Endothelial cell of umbilical vein (primary cell): ENCODE measurements at regions not wholly inside any gene's neighbourhood (a gene's known extent, or its start where the extent isn't known, plus 50 kb on each side); places are given as distances from the start of the nearest gene placed in this dataset.

Source experiments
- BruUV-seq: library from RNA; stranded (reverse); fragments of 400-500 nt; replicated peaks from 2 replicates; lab custom pipeline; 2021; lab: Mats Ljungman, UMichigan
- CTCF ChIA-PET: fragments of 300-600, 350-600 bp; sonication (Branson Sonifier 250); formaldehyde crosslinking; loops from one replicate; lab custom pipeline; 2021; ENCODE audit warnings: antibody characterized with exemption, inconsistent platforms; lab: Charles Lee
- POLR2A ChIA-PET: fragments of 300-600, 350-600 bp; sonication (Branson Sonifier 250); formaldehyde crosslinking; loops from one replicate; lab custom pipeline; 2021; ENCODE audit warnings: antibody characterized with exemption, inconsistent platforms; lab: Charles Lee
- DNase-seq: peaks from one replicate; pipeline ENCODE4 v3.0.0-alpha.2; 2011; ENCODE audit warnings: low read depth, low spot score
- FAIRE-seq: peaks from 2 replicates; lab custom pipeline; 2011; peaks lifted over from hg19 to GRCh38; lab: Jason Lieb, UNC
- H2AFZ ChIP-seq: 2 replicates; pipeline ENCODE4 v1.6.0; 2012; ENCODE audit warnings: low read depth, low read length, control low read depth, inconsistent platforms
- H3K27ac ChIP-seq: 2 replicates; pipeline ENCODE4 v1.5.1; 2011; ENCODE audit warnings: low read depth, mild to moderate bottlenecking, control low read depth, low read length, moderate library complexity; ENCODE audit not compliant: insufficient read depth
- H3K27me3 ChIP-seq, 2 experiments: 2 replicates each; pipeline versions ENCODE4 v1.6.0 to v1.6.1; 2011; ENCODE audit warnings: low read length in 2 of 2, mixed read lengths in 1 of 2; ENCODE audit not compliant: control insufficient read depth in 2 of 2, insufficient read depth in 2 of 2
- H3K36me3 ChIP-seq, 2 experiments: 2 replicates in 1 of 2; 3 replicates in 1 of 2; pipeline ENCODE4 v1.5.1; 2011; ENCODE audit warnings: low read length in 2 of 2, mild to moderate bottlenecking in 1 of 2, moderate library complexity in 1 of 2; ENCODE audit not compliant: control insufficient read depth in 2 of 2, insufficient read depth in 2 of 2; ENCODE audit errors: extremely low read depth in 1 of 2
- H3K4me1 ChIP-seq: 3 replicates; pipeline ENCODE4 v1.5.1; 2011; ENCODE audit warnings: mild to moderate bottlenecking, low read length; ENCODE audit not compliant: control insufficient read depth, insufficient read depth; ENCODE audit errors: extremely low read depth
- H3K4me2 ChIP-seq: 2 replicates; pipeline ENCODE4 v1.6.1; 2011; ENCODE audit warnings: low read length, control low read depth, mixed read lengths; ENCODE audit not compliant: insufficient read depth
- H3K4me3 ChIP-seq, 3 experiments: fragments of 200-600 bp in 1 of 3; sonication (generic), shearing (Covaris generic) in 1 of 3; replicated peaks in 1 of 3; 2 replicates each; pipeline ENCODE4 v1.5.1; 2011 to 2016; ENCODE audit warnings: control low read depth in 3 of 3, low read length in 3 of 3, mild to moderate bottlenecking in 2 of 3, inconsistent platforms in 1 of 3, low read depth in 1 of 3, moderate library complexity in 1 of 3; ENCODE audit not compliant: insufficient read depth in 1 of 3
- H3K79me2 ChIP-seq: 2 replicates; pipeline ENCODE4 v1.6.0; 2012; ENCODE audit warnings: low read length, inconsistent platforms; ENCODE audit not compliant: control insufficient read depth, insufficient read depth
- H3K9ac ChIP-seq: replicated peaks from 2 replicates; pipeline ENCODE3; 2011; ENCODE audit warnings: low read length, control low read depth; ENCODE audit not compliant: insufficient read depth; ENCODE audit errors: extremely low read depth
- H3K9me1 ChIP-seq: replicated peaks from 3 replicates; pipeline ENCODE4 v1.6.0; 2011; ENCODE audit warnings: mild to moderate bottlenecking, low read length; ENCODE audit not compliant: control insufficient read depth, insufficient read depth; ENCODE audit errors: extremely low read depth
- H3K9me3 ChIP-seq: replicated peaks from 2 replicates; pipeline ENCODE4 v1.5.1; 2012; ENCODE audit warnings: low read length, inconsistent platforms; ENCODE audit not compliant: control insufficient read depth, insufficient read depth
- H4K20me1 ChIP-seq: replicated peaks from 2 replicates; pipeline ENCODE3; 2011; ENCODE audit warnings: mild to moderate bottlenecking, low read length; ENCODE audit not compliant: control insufficient read depth, insufficient read depth; ENCODE audit errors: extremely low read depth
- CTCF ChIP-seq, 2 donors: IDR thresholded peaks; 1 replicate in 1 of 2; 2 replicates in 1 of 2; pipeline ENCODE4 v1.5.1; 2011; ENCODE audit warnings: low read length in 2 of 2, mild to moderate bottlenecking in 2 of 2, moderate library complexity in 2 of 2, control low read depth in 1 of 2, inconsistent platforms in 1 of 2, low read depth in 1 of 2; ENCODE audit not compliant: insufficient read depth in 1 of 2; ENCODE audit errors: extremely low read depth in 1 of 2
- EZH2 ChIP-seq: IDR thresholded peaks from 2 replicates; pipeline ENCODE4 v1.6.1; 2012; ENCODE audit warnings: borderline replicate concordance, low read depth, mild to moderate bottlenecking, moderate library complexity, low read length, inconsistent platforms; ENCODE audit not compliant: severe bottlenecking
- FOS ChIP-seq: IDR thresholded peaks from 2 replicates; pipeline ENCODE4 v1.6.1; 2011; ENCODE audit warnings: mild to moderate bottlenecking, low read length, moderate library complexity, borderline replicate concordance; ENCODE audit not compliant: insufficient read depth
- GATA2 ChIP-seq: IDR thresholded peaks from 2 replicates; pipeline ENCODE4 v1.7.0; 2011; ENCODE audit warnings: low read depth, mild to moderate bottlenecking, moderate library complexity, mixed read lengths, low read length; ENCODE audit not compliant: insufficient read length, insufficient read depth
- JUN ChIP-seq: IDR thresholded peaks from 2 replicates; pipeline ENCODE4 v1.6.1; 2011; ENCODE audit warnings: borderline replicate concordance, low read depth; ENCODE audit not compliant: insufficient read length, insufficient read depth
- MYC ChIP-seq: IDR thresholded peaks from one replicate; pipeline ENCODE4 v1.6.1; 2011; ENCODE audit warnings: mild to moderate bottlenecking, low read depth, low read length
- POLR2A ChIP-seq: IDR thresholded peaks from 2 replicates; pipeline ENCODE4 v1.6.1; 2012; ENCODE audit warnings: low read depth, mild to moderate bottlenecking, control low read depth, low read length
- POLR2AphosphoS5 ChIP-seq: IDR thresholded peaks from 2 replicates; pipeline ENCODE4 v1.6.1; 2012; ENCODE audit warnings: low read depth, mild to moderate bottlenecking, control low read depth, low read length, moderate library complexity; ENCODE audit not compliant: insufficient read depth
- dilution Hi-C: fragments of 300-500 bp; cut with MboI; formaldehyde crosslinking; loops from one replicate; pipeline ENCODE4 v1.15.0; 2019; ENCODE audit warnings: low sequenced_read_pairs; ENCODE audit not compliant: extremely low pct_ligation_motif_present
- intact Hi-C: fragments of 100-400 bp; cut with micrococcal nuclease; formaldehyde crosslinking; loops from one replicate; pipeline ENCODE4 v1.10.0; 2022
- TF ChIP-seq, protein P1 (sequence below): IDR thresholded peaks from 2 replicates; pipeline ENCODE4 v1.6.1; 2011; ENCODE audit not compliant: insufficient read depth, insufficient read length

GRCh38 chr6:144824018-144824417 is 538.9 kb downstream of the UTRN start:
- no peak for DNase-seq
- ChIA-PET POLR2A (no interaction called here), CTCF (interaction anchor here (0.9 kb wide), 1 partner anchor 10 kb away, joined by 4 read pairs; no protein-coding TSS in a partner anchor)
- no peak for TF ChIP-seq JUN
- no peak for TF ChIP-seq FOS
- no peak for TF ChIP-seq POLR2A
- no peak for TF ChIP-seq EZH2
- no peak for TF ChIP-seq GATA2
- TF ChIP-seq, protein P1, sequence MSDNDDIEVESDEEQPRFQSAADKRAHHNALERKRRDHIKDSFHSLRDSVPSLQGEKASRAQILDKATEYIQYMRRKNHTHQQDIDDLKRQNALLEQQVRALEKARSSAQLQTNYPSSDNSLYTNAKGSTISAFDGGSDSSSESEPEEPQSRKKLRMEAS, result no peak
- dilution Hi-C loops, result no loop called here
- no peaks in the 10 kb centered on the region for H3K9me1 ChIP-seq
- no peak for FAIRE-seq
- H3K27me3 ChIP-seq, result no peaks in the 10 kb centered on the region
- no peak overlapping the region for H3K27ac ChIP-seq
- no peak overlapping the region for H2AFZ ChIP-seq
- H3K9ac ChIP-seq, result no peak overlapping the region
- no peak overlapping the region for H3K4me3 ChIP-seq
- no peak overlapping the region for H3K4me2 ChIP-seq
- no TSS peak for BruUV-seq
- H3K36me3 ChIP-seq, result peaks cover 0 to 8% of the 10 kb centered on the region in 2 experiments
- no peaks in the 10 kb centered on the region for H3K79me2 ChIP-seq
- intact Hi-C loops, result loop anchor here (10.0 kb wide), 1 partner anchor 391 kb away; no protein-coding TSS in a partner anchor
- no peaks in the 10 kb centered on the region for H3K4me1 ChIP-seq
- no peaks in the 10 kb centered on the region for H3K9me3 ChIP-seq
- H4K20me1 ChIP-seq, result no peaks in the 10 kb centered on the region

DNA sequence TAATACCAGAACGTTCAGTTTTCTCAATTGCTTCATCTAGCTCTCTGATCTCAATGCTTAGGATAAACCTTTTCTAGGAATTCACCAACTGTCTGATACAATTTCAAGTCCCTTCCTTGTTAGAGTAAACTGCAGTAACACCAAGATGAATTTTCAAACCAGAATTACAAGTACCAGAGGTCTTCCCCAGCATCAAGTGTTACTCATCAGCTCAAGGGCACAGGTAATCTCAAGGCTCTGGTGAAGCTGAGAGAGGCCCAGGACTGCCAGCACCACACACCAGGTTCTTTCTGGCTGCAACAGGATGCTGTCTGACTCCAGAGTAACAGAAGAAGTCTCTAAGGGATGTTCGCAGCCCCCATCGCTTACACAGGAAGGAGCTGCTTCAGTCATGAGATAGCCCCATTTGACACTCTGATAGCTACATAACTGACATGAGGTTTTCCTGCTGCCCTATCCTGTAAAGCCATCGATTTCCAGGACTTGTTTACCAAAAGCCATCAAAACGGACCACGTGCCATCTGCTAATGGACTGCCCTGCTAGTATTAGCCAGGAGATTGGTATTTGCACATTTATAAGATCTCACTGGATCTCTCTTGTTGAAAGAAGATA is 549.4 kb downstream of the UTRN start:
- BruUV-seq, result no TSS peak
- H2AFZ ChIP-seq, result no peak overlapping the region
- dilution Hi-C loops, result no loop called here
- FAIRE-seq (no peak), DNase-seq (no peak)
- no peak for TF ChIP-seq EZH2
- TF ChIP-seq CTCF (IDR thresholded peaks at IDR 0.05; ENCODE audit: extremely low read depth in 1 of 2, insufficient read depth in 1 of 2, low read depth in 1 of 2, low read length in 2 of 2), result no peak
- no peak for TF ChIP-seq MYC
- no peak for TF ChIP-seq POLR2A
- no peak for TF ChIP-seq GATA2
- TF ChIP-seq JUN, result no peak
- no peak for TF ChIP-seq POLR2AphosphoS5
- TF ChIP-seq FOS, result no peak
- TF ChIP-seq, protein P1, result no peak
- no peaks in the 10 kb centered on the region for H4K20me1 ChIP-seq
- intact Hi-C loops, result loop anchor here (5.0 kb wide), 1 partner anchor 193 kb away; no protein-coding TSS in a partner anchor
- no peak overlapping the region for H3K4me3 ChIP-seq
- ChIA-PET CTCF (interaction anchor here (1.0 kb wide), 1 partner anchor 11 kb away, joined by 4 read pairs; no protein-coding TSS in a partner anchor), POLR2A (no interaction called here)
- H3K79me2 ChIP-seq, result no peaks in the 10 kb centered on the region
- no peak overlapping the region for H3K4me2 ChIP-seq
- H3K36me3 ChIP-seq, result peaks cover 15 to 16% of the 10 kb centered on the region in 2 experiments
- H3K27me3 ChIP-seq, result no peaks in the 10 kb centered on the region
- H3K9ac ChIP-seq, result no peak overlapping the region
- H3K27ac ChIP-seq, result no peak overlapping the region
- H3K9me3 ChIP-seq, result no peaks in the 10 kb centered on the region
- H3K4me1 ChIP-seq, result no peaks in the 10 kb centered on the region
- H3K9me1 ChIP-seq, result no peaks in the 10 kb centered on the region
